ENCODE measurements at regions not wholly inside any gene's neighbourhood (a gene's known extent, or its start where the extent isn't known, plus 50 kb on each side); places are given as distances from the start of the nearest gene placed in this dataset.

GRCh38 chr11:70913715-70914231, 338.6 kb downstream of the SHANK2 start:
- no peak overlapping the region for H3K4me3 ChIP-seq (ENCODE audit: low read depth in 1 of 2, low read length in 2 of 2)
- no peak overlapping the region for H3K27ac ChIP-seq (ENCODE audit: low read length)
- H3K36me3 ChIP-seq (ENCODE audit: insufficient read depth, low read length), result no peaks in the 10 kb centered on the region
- H3K27me3 ChIP-seq (ENCODE audit: insufficient read depth, low read length, poor library complexity), result no peaks in the 10 kb centered on the region
- no peak overlapping the region for H2AFZ ChIP-seq (ENCODE audit: low read depth, low read length)
- TF ChIP-seq, protein P1, sequence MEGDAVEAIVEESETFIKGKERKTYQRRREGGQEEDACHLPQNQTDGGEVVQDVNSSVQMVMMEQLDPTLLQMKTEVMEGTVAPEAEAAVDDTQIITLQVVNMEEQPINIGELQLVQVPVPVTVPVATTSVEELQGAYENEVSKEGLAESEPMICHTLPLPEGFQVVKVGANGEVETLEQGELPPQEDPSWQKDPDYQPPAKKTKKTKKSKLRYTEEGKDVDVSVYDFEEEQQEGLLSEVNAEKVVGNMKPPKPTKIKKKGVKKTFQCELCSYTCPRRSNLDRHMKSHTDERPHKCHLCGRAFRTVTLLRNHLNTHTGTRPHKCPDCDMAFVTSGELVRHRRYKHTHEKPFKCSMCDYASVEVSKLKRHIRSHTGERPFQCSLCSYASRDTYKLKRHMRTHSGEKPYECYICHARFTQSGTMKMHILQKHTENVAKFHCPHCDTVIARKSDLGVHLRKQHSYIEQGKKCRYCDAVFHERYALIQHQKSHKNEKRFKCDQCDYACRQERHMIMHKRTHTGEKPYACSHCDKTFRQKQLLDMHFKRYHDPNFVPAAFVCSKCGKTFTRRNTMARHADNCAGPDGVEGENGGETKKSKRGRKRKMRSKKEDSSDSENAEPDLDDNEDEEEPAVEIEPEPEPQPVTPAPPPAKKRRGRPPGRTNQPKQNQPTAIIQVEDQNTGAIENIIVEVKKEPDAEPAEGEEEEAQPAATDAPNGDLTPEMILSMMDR (IDR thresholded peaks at IDR 0.05; ENCODE audit: borderline replicate concordance, extremely low read depth, low read length, poor library complexity, severe bottlenecking), result no peak
- TF ChIP-seq EZH2 (IDR thresholded peaks at IDR 0.05; ENCODE audit: borderline replicate concordance, low read depth, low read length, severe bottlenecking), result no peak
- H3K4me2 ChIP-seq (ENCODE audit: insufficient read depth, low read length), result no peak overlapping the region
- no peaks in the 10 kb centered on the region for H4K20me1 ChIP-seq (ENCODE audit: insufficient read depth, low read length)
- DNase-seq (no peak), ATAC-seq (ENCODE audit: insufficient read depth, low read depth) (no peak)
- H3K9ac ChIP-seq (ENCODE audit: low read depth, low read length), result no peak overlapping the region
- no peaks in the 10 kb centered on the region for H3K79me2 ChIP-seq (ENCODE audit: insufficient read depth, low read length)
- no peaks in the 10 kb centered on the region for H3K9me3 ChIP-seq (ENCODE audit: insufficient read depth, low read length, severe bottlenecking)
- H3K4me1 ChIP-seq (ENCODE audit: insufficient read depth, low read length), result no peaks in the 10 kb centered on the region

- DNase-seq, result no peak
- TF ChIP-seq, protein P1 (IDR thresholded peaks at IDR 0.05; ENCODE audit: borderline replicate concordance, extremely low read depth, low read length, poor library complexity, severe bottlenecking), result no peak
- TF ChIP-seq EZH2 (IDR thresholded peaks at IDR 0.05; ENCODE audit: borderline replicate concordance, low read depth, low read length, severe bottlenecking), result no peak
- no peaks in the 10 kb centered on the region for H3K36me3 ChIP-seq (ENCODE audit: insufficient read depth, low read length)
- H3K27me3 ChIP-seq (ENCODE audit: insufficient read depth, low read length, poor library complexity), result no peaks in the 10 kb centered on the region
- no peaks in the 10 kb centered on the region for H3K9me3 ChIP-seq (ENCODE audit: insufficient read depth, low read length, severe bottlenecking)
- ATAC-seq (ENCODE audit: insufficient read depth, low read depth), result no peak
- H3K4me3 ChIP-seq (ENCODE audit: low read depth in 1 of 2, low read length in 2 of 2), result no peak overlapping the region
- no peaks in the 10 kb centered on the region for H3K79me2 ChIP-seq (ENCODE audit: insufficient read depth, low read length)
- H3K27ac ChIP-seq (ENCODE audit: low read length), result no peak overlapping the region
- no peaks in the 10 kb centered on the region for H4K20me1 ChIP-seq (ENCODE audit: insufficient read depth, low read length)
- no peak overlapping the region for H3K9ac ChIP-seq (ENCODE audit: low read depth, low read length)
- H3K4me2 ChIP-seq (ENCODE audit: insufficient read depth, low read length), result no peak overlapping the region
- H2AFZ ChIP-seq (ENCODE audit: low read depth, low read length), result no peak overlapping the region
- H3K4me1 ChIP-seq (ENCODE audit: insufficient read depth, low read length), result no peaks in the 10 kb centered on the region
Measured at GRCh38 chr11:70914496-70914895, 337.9 kb downstream of the SHANK2 start.

DNA sequence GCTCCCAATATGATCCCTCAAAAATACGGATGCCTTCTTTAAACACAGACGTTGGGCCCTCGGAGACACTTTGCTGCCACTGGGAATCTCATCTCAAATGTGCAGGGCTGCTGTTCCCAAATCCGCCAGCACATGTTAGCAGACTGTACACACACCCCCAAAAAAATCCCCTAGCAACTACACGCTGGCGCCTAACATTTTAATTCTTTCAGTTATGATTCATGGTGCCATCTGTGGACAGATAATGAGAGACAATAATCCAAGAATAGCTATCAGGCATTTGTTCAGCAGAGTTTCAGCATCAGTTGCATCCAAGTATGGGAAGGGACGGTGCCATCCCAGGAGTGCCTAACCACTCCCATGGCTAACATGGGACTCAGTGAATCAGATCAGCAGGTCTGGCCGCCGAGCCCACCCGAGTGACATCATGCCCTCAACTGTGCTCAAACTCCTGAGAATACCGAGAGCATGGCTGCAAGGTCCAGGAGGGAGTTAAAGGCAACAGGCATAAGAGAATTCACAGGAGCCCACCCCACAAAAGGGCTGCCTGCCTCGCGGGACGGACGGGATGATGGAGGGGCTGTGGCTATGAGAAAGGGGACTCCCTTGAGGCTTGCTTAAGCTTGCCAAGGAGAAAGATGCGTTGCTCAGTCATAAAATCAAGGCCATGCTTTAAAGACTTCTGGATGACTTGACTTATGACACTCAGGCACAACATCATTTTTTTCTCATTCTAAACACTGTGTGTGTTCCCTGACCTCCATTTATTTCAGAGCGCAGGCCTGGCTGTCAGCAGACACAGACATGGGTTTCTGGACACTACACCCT, 337.0 kb downstream of the SHANK2 start:
- H3K36me3 ChIP-seq (ENCODE audit: insufficient read depth, low read length), result no peaks in the 10 kb centered on the region
- no peak overlapping the region for H2AFZ ChIP-seq (ENCODE audit: low read depth, low read length)
- H3K4me2 ChIP-seq (ENCODE audit: insufficient read depth, low read length), result no peak overlapping the region
- TF ChIP-seq, protein P1 (IDR thresholded peaks at IDR 0.05; ENCODE audit: borderline replicate concordance, extremely low read depth, low read length, poor library complexity, severe bottlenecking), result no peak
- no peak for TF ChIP-seq EZH2 (IDR thresholded peaks at IDR 0.05; ENCODE audit: borderline replicate concordance, low read depth, low read length, severe bottlenecking)
- no peaks in the 10 kb centered on the region for H4K20me1 ChIP-seq (ENCODE audit: insufficient read depth, low read length)
- no peak overlapping the region for H3K27ac ChIP-seq (ENCODE audit: low read length)
- H3K4me3 ChIP-seq (ENCODE audit: low read depth in 1 of 2, low read length in 2 of 2), result no peak overlapping the region
- ATAC-seq (ENCODE audit: insufficient read depth, low read depth), result no peak
- DNase-seq, result no peak
- no peaks in the 10 kb centered on the region for H3K4me1 ChIP-seq (ENCODE audit: insufficient read depth, low read length)
- no peaks in the 10 kb centered on the region for H3K79me2 ChIP-seq (ENCODE audit: insufficient read depth, low read length)
- H3K9me3 ChIP-seq (ENCODE audit: insufficient read depth, low read length, severe bottlenecking), result no peaks in the 10 kb centered on the region
- no peaks in the 10 kb centered on the region for H3K27me3 ChIP-seq (ENCODE audit: insufficient read depth, low read length, poor library complexity)
- no peak overlapping the region for H3K9ac ChIP-seq (ENCODE audit: low read depth, low read length)
